Astrocyte (in vitro differentiated cells and primary cell): ENCODE measurements at regions not wholly inside any gene's neighbourhood (a gene's known extent, or its start where the extent isn't known, plus 50 kb on each side); places are given as distances from the start of the nearest gene placed in this dataset.

Experiments
- DNase-seq: peaks from one replicate; pipeline ENCODE4 v3.0.0-alpha.2; 2010; ENCODE audit warnings: low read depth
- FAIRE-seq: peaks from 2 replicates; lab custom pipeline; 2011; peaks lifted over from hg19 to GRCh38; lab: Jason Lieb, UNC
- H2AFZ ChIP-seq: 2 replicates; pipeline ENCODE4 v1.6.0; 2012; ENCODE audit warnings: low read depth, low read length, inconsistent platforms
- H3K27ac ChIP-seq: 2 replicates; pipeline ENCODE4 v1.5.1; 2011; ENCODE audit warnings: low read depth, low read length, inconsistent platforms
- H3K27me3 ChIP-seq: 2 replicates; pipeline ENCODE4 v1.6.0; 2011; ENCODE audit warnings: low read length, inconsistent platforms; ENCODE audit not compliant: insufficient read depth
- H3K36me3 ChIP-seq: 2 replicates; pipeline ENCODE4 v1.5.1; 2011; ENCODE audit warnings: low read length, inconsistent platforms; ENCODE audit not compliant: insufficient read depth
- H3K4me1 ChIP-seq: 2 replicates; pipeline ENCODE4 v1.5.1; 2011; ENCODE audit warnings: low read length, inconsistent platforms; ENCODE audit not compliant: insufficient read depth
- H3K4me2 ChIP-seq: 2 replicates; pipeline ENCODE4 v1.6.0; 2012; ENCODE audit warnings: low read length, inconsistent platforms
- H3K4me3 ChIP-seq: 2 replicates; pipeline ENCODE4 v1.5.1; 2011; ENCODE audit warnings: low read depth, mild to moderate bottlenecking, low read length, inconsistent platforms; ENCODE audit not compliant: insufficient read depth
- H3K79me2 ChIP-seq: 2 replicates; pipeline ENCODE4 v1.6.0; 2012; ENCODE audit warnings: mild to moderate bottlenecking, low read length, inconsistent platforms; ENCODE audit not compliant: insufficient read depth
- H3K9ac ChIP-seq: 2 replicates; pipeline ENCODE4 v1.6.0; 2012; ENCODE audit warnings: mild to moderate bottlenecking, low read length, inconsistent platforms
- H3K9me3 ChIP-seq: 2 replicates; pipeline ENCODE4 v1.5.1; 2012; ENCODE audit warnings: low read depth, mild to moderate bottlenecking, low read length, inconsistent platforms; ENCODE audit not compliant: insufficient read depth
- H4K20me1 ChIP-seq: 2 replicates; pipeline ENCODE4 v1.6.0; 2012; ENCODE audit warnings: low read length, inconsistent platforms; ENCODE audit not compliant: insufficient read depth
- H3K27ac Mint-ChIP-seq: one replicate; pipeline ENCODE4 v1.8.0; 2021; ENCODE audit warnings: mild to moderate bottlenecking, mixed read lengths; ENCODE audit not compliant: unreplicated experiment
- H3K27me3 Mint-ChIP-seq: one replicate; pipeline ENCODE4 v1.8.0; 2021; ENCODE audit warnings: low read depth, mixed read lengths; ENCODE audit not compliant: unreplicated experiment
- H3K36me3 Mint-ChIP-seq: one replicate; pipeline ENCODE4 v1.8.0; 2021; ENCODE audit warnings: low read depth, mixed read lengths; ENCODE audit not compliant: unreplicated experiment
- H3K4me1 Mint-ChIP-seq: one replicate; pipeline ENCODE4 v1.8.0; 2021; ENCODE audit warnings: low read depth, mixed read lengths; ENCODE audit not compliant: unreplicated experiment
- H3K4me3 Mint-ChIP-seq: one replicate; pipeline ENCODE4 v1.8.0; 2021; ENCODE audit warnings: mild to moderate bottlenecking, moderate library complexity, mixed read lengths; ENCODE audit not compliant: unreplicated experiment
- H3K9me3 Mint-ChIP-seq: one replicate; pipeline ENCODE4 v1.8.0; 2021; ENCODE audit warnings: mild to moderate bottlenecking, mixed read lengths; ENCODE audit not compliant: unreplicated experiment
- CTCF ChIP-seq: IDR thresholded peaks from 2 replicates; pipeline ENCODE4 v1.5.1; 2011; ENCODE audit warnings: low read depth, mild to moderate bottlenecking, inconsistent platforms, low read length, moderate library complexity; ENCODE audit not compliant: insufficient read depth
- EZH2 ChIP-seq: IDR thresholded peaks from 2 replicates; pipeline ENCODE4 v1.6.1; 2012; ENCODE audit warnings: mild to moderate bottlenecking, low read length, inconsistent platforms; ENCODE audit not compliant: insufficient read depth

DNA sequence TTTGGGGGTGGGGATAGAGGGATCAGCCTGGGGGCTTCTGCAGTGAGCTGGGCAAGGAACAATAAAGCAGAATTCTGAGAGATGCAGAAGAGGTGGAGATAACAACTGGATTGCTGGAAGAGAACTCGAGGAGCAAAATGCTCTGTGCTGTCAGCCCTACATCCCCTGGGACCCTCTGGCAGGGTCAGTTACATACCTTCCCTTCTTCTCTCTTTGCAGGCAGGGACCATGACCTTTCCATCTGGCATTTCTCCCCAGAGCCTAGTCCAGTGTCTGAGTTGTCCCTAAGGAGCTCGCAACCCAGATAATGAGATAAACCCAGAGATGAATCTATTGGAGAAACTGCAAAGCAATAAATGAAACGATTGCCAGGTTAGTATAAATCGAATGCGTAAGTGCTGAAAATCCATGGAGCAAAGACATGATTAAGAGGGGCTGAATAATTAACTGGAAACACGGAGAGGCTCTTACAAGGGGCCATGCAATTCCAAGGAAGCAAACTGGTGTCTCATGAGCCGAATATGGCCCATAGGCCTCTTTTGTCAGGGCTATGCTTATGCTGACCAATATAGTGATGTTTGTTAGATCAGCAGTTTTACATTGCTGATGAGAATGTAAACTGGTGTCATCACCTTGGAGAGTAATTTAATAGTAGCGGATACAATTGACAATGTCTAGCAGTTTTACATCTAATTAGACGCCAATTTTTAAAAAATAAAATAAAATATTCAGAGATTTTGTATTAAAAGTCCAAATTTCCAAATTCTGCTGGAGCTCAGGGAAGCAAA, 129.4 kb upstream of the IRX5 start:
- no peaks in the 10 kb centered on the region for H3K79me2 ChIP-seq
- peaks cover 10% of the 10 kb centered on the region for H3K9me3 Mint-ChIP-seq
- H3K4me1 Mint-ChIP-seq = no peaks in the 10 kb centered on the region
- H4K20me1 ChIP-seq = no peaks in the 10 kb centered on the region
- no peak overlapping the region for H2AFZ ChIP-seq
- no peak overlapping the region for H3K4me3 ChIP-seq
- no peaks in the 10 kb centered on the region for H3K36me3 Mint-ChIP-seq
- FAIRE-seq (no peak), DNase-seq (no peak)
- H3K9ac ChIP-seq = no peak overlapping the region
- no peak overlapping the region for H3K4me2 ChIP-seq
- H3K27ac Mint-ChIP-seq = no peak overlapping the region
- H3K9me3 ChIP-seq = no peaks in the 10 kb centered on the region
- peaks cover 4% of the 10 kb centered on the region for H3K27me3 Mint-ChIP-seq
- H3K27me3 ChIP-seq = no peaks in the 10 kb centered on the region
- no peak for TF ChIP-seq CTCF
- TF ChIP-seq EZH2 = no peak
- H3K36me3 ChIP-seq = no peaks in the 10 kb centered on the region
- no peaks in the 10 kb centered on the region for H3K4me1 ChIP-seq
- no peak overlapping the region for H3K27ac ChIP-seq
- H3K4me3 Mint-ChIP-seq = no peak overlapping the region

DNA sequence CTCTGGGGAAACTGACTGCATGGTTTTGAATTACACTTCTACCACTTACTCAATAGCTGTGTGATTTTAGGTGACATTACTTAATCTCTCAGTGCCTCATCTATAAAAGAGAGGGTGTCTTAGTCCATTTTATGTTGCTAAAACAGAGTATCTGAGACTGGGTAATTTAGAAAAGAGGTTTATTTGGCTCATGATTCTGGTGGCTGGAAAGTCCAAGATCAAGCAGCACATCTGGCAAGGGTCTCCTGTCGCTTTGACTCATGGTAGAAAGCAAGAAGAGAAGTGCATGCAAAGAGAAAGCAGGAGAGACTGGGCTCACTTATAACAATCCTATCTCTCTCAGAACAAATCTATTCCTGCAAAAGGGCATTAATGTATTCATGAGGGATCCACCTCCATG, 132.4 kb upstream of the IRX5 start:
- Histone ChIP-seq H3K27ac (no peak overlapping the region), H3K27me3 (no peaks in the 10 kb centered on the region), H4K20me1 (no peaks in the 10 kb centered on the region), H3K9me3 (no peaks in the 10 kb centered on the region), H3K4me2 (no peak overlapping the region), H3K4me1 (no peaks in the 10 kb centered on the region), H3K9ac (no peak overlapping the region), H3K4me3 (no peak overlapping the region), H3K79me2 (no peaks in the 10 kb centered on the region), H2AFZ (no peak overlapping the region), H3K36me3 (no peaks in the 10 kb centered on the region)
- Mint-ChIP-seq H3K27ac (no peak overlapping the region), H3K27me3 (peaks cover 4% of the 10 kb centered on the region), H3K4me1 (no peaks in the 10 kb centered on the region), H3K36me3 (no peaks in the 10 kb centered on the region), H3K9me3 (peaks cover 10% of the 10 kb centered on the region), H3K4me3 (no peak overlapping the region)
- no peak for DNase-seq
- TF ChIP-seq EZH2 (no peak), CTCF (no peak)
- no peak for FAIRE-seq

DNA sequence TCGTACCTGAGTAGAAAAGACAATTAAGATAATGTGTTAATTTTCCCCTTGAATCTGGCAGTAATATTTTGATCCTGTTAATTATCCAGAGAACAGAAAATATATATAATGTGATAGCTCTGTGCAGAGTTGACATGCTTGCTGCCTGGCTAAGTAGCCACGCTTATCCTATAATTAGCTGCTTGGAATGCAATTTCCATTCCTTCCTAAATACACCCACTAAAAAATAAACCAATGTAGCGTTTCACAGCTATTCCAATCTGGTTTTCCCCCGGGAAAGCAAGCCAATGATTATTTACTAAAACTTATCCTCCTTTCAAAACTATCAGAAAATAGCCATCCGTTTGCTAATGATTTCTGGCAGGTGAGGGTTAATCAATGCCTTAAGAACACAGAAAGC, 134.5 kb upstream of the IRX5 start:
- Mint-ChIP-seq H3K27me3 (peaks cover 1% of the 10 kb centered on the region), H3K36me3 (no peaks in the 10 kb centered on the region), H3K4me3 (no peak overlapping the region), H3K4me1 (no peaks in the 10 kb centered on the region), H3K27ac (no peak overlapping the region), H3K9me3 (peaks cover 10% of the 10 kb centered on the region)
- Histone ChIP-seq H3K36me3 (no peaks in the 10 kb centered on the region), H3K9ac (no peak overlapping the region), H2AFZ (no peak overlapping the region), H3K4me3 (no peak overlapping the region), H3K4me1 (no peaks in the 10 kb centered on the region), H3K79me2 (no peaks in the 10 kb centered on the region), H3K4me2 (no peak overlapping the region), H3K27me3 (no peaks in the 10 kb centered on the region), H3K27ac (no peak overlapping the region), H3K9me3 (no peaks in the 10 kb centered on the region), H4K20me1 (no peaks in the 10 kb centered on the region)
- TF ChIP-seq CTCF (no peak), EZH2 (no peak)
- no peak for DNase-seq
- FAIRE-seq = no peak
